CD1c-positive myeloid dendritic cell (primary cell): ENCODE measurements at regions not wholly inside any gene's neighbourhood (a gene's known extent, or its start where the extent isn't known, plus 50 kb on each side); places are given as distances from the start of the nearest gene placed in this dataset.

Source experiments
- DNase-seq: peaks from one replicate; pipeline ENCODE4 v3.0.0-alpha.2; 2016; ENCODE audit errors: extremely low spot score

DNA sequence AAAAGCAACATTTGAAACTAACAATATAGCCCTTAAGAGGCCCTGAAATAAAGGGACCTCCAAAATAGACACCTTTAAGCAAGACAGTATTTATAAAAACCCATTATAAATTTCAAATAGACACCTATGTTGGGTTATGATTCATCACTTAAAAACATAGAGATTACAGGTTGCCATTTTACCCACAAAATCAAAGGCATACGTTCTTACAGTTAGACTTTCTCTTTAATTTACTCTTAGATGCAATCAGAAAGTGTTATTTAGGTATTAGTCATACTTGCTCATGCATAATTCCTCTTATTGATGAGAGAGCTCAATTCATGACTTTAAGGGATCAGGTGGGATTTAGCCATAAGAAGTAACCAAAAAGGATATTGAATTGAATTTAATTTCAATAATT lies 51.5 kb upstream of the TMEM200A start:
- no peak for DNase-seq

DNA sequence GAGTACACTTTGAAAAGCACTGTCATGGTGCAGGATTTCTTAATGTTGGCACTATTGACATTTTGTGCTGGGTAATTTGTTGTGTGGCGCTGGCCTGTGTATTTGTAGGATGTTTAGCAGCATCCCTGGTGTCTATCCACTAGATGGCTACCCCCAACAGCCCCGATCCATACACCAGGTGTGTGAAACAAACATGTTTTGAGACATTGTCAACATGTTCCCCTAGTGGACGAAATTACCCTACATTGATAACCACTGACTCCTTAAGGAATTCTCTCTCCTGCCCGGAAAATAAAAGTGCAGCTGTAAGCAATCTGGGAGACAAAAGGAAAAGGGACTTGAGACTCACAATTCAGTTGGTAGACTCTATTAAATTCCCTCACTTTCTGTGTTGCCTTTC lies 52.6 kb upstream of the TMEM200A start:
- DNase-seq: no peak

DNA sequence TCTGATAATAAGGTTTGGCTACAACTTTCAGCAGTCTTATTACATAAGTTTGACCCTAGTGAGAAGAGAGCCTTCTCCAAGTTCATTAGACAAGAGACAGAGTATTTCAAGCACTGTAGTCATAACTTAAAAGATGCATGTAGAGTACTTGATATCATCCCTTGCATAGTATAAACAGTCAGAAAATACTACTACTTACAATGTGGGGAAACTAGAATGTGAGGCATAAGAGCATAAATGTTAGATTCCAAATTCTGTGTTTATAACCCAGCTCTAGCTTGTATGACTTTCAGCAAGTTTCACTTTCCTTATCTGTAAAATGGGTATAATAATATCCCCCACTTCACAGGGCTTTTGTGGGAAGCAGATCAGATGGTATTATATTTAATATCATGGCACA lies 56.8 kb upstream of the TMEM200A start:
- no peak for DNase-seq

DNA sequence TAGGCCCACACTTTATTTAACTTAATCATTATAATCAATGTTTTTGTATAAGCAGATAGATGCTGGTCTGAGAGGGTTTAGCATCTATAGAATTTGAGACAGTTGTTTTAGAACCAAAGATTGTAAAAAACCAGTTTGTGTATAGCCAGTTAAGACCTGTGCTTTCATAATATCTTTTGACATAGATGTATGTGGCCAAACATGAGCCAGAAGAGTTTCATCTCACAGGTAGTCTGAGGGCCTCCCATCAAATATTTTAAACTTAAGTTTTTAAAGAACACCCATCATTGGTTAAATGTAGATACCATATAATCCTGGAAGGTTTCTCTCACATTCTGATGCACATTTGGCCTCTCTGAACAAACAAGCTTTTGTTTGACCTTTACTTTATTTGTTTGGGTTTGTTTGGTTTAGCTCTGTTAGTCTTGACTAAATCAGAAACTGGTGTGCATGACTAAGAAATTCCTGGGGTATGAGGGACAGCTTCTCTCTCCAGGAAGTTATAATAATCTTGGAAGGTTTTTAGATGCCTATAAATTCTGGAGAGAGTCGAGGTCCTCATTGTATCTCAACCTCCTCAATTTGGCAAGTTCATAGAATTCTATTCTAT lies 58.0 kb upstream of the TMEM200A start:
- DNase-seq: no peak

DNA sequence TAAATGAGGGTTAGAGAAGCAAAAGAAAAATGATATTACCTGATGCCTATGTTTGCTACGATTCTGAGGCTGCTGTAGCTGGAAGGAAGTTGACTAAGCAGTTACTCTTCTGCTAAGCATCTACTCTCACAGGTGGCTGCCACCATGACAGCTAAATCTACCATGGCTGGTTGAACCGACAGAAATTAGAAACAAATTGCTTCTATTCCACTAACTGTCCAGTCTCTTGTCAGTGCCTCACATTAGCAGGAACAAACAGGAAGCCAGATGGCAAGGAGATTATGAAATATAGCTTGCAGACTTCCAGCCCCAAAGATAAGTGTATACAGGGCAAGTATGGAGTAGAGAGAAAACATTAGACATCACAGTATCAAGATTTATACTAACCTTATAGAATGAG lies 59.4 kb upstream of the TMEM200A start:
- no peak for DNase-seq

DNA sequence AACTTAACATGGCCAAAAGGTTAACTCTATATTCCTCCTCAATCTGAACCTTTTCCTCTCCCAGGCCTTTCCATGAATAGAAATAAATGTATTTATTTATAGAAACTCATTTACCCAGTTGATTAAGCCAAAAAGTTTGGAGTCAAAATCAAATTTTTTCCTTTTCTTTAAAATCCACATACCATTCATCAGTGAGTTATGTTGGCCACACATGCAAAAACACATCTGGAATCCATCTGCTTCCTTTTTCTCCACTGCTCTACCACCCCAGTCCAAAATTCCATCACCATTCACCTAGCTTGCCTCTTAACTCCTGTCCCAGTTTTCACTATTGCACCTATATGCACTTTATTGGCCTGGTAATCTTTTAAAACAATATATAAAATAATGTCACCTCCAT lies 62.4 kb upstream of the TMEM200A start:
- no peak for DNase-seq

DNA sequence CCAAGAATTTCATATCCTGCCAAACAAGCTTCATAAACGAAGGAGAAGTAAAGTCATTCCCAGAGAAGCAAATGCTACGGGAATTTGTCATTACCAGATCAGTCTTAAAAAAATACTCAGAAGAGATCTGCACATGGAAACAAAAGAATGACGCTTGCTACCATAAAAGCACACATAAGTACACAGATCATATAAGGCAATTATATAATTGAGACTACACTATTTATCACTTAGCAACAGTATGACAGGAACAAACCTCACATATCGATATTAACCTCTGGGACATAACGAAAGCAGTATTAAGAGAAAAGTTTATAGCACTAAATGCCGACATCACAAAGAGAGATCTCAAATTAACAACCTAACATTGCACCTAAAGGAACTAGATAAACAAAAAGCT lies 67.6 kb upstream of the TMEM200A start:
- DNase-seq: no peak

DNA sequence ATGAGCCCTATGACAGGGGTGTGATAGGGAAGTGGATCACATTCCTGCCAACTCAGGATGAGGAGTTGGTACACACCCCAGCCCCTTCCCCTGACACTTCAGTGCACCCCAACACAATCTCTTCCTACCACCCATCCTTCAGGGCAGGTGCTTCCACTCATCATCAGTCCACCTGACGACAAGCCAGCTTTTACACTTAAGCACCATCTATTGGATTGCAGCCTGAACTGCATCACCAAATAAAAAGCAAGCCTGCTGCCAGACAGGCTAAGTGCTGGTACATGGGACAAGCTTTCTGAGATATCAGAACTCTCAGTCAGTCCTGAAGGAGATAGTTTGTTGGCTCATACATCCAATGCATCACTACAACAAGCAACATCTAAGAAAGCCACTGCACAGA lies 69.0 kb upstream of the TMEM200A start:
- DNase-seq: no peak

DNA sequence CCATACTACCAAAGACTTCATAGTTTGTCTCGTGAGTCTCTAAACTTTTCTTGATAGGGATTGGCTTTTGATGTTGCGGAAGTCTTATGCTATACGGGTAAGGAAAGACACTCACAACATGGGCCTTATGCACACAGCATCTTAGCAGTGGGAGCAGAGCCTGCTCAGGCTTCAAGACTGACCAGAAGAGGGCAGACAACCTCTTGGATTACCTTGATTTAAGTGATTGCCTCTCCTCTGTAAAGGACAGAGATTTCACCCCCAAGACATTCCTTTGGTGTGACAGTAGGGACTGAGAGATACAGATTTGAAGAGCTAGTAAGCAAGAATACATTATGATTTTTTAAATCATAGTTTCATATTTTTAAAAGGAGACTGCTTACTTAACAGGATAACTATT lies 71.0 kb upstream of the SAMD3 start:
- DNase-seq: peak; percentile 11

DNA sequence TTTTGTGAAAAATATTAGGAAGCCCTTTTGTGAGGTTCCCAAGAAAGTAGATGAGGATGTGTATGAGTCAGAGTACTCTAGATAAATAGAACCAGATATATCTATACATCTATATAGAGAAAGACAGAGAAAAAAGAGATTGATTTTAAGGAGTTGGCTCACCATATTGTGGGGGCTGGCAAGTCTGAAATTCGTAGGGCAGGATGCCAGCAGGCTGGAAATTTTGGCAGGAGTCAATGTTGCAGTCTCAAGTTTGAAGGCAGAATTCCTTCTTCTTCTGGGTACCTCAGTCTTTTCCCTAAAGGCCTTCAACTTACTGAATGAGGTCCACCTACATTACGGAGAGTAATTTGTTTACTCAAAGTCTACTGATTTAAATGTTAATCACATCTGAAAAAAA lies 65.3 kb upstream of the SAMD3 start:
- DNase-seq: no peak

DNA sequence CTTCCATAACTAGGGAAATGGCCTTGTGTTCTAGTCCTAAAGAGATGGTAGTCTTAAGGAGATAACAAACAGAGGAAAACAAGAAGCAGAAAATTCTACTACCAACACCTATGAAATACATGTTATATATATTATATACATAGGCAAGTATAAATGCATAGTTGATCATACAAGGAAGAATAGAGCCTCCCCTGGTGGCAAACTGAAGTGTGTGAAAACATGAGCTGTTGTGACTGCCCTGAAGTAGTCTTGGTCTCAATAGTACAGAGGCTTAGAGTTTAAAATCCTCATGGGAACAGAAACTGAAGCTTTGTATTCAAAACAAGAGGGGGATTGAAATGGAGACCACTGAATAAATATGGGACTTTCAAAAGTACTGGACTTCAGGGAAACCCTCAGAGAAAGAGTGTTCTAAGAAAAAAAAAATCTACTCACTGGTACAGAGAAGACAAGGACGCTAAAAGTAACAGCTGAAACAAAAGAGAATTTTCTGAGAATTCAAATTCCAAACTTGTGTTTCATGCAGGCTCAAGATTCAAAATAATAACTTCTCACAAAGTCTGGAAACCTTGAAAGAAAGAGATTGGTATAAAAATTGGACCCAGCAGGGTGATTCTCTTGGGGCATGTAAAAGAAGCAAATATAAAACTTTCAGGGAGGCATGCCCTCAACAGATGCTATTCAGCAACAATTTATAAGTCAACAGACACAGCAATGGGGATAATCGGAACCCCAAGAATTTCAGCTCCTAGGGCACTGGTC lies 59.7 kb upstream of the SAMD3 start:
- DNase-seq: peak; percentile 7

DNA sequence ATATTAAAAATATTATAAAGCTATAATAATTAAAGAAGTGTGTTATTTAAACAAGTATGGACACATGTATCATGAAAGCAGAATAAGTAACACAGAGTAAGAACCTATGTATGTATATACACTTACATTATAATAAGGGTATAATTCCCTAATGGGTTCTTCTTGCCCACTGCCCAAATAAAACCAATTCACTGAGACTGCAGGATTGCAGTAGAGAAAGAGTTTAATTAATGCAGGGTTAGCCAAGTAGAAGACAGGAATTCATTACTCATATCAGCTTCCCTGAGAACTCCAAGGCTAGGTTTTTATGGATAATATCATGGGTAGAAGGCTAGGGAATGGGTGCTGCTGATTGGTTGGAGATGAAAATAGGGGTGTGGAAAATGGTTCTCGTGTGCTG lies 53.8 kb upstream of the SAMD3 start:
- DNase-seq: no peak

DNA sequence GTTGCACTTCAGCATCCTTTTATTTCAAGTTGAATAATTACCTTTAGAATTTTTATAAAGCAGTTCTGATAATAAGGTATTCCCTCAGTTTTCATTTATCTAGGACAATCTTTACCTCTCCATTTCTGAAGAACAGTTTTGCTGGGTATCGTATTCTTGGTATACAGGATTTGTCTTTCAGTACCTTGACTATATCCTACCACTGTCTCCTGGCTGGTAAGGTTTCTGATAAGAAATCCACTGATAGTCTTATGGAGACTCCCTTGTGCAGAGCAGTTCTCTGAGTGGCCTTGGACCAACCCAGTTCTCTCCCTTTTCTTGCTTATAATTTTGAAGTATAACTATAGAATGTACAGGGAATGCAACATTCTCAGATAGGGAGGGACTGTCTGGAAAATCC lies 51.3 kb upstream of the SAMD3 start:
- no peak for DNase-seq
